IMR-90 (cell line): ENCODE measurements at regions not wholly inside any gene's neighbourhood (a gene's known extent, or its start where the extent isn't known, plus 50 kb on each side); places are given as distances from the start of the nearest gene placed in this dataset.

Experiments
- ATAC-seq: fragments of 200-7000 bp; cut with Tn5 transposase; 2 replicates; pipeline ENCODE4 v1.9.1; 2020; ENCODE audit warnings: low read depth, mild to moderate bottlenecking, moderate library complexity
- BruUV-seq: library from RNA; stranded (reverse); fragments of 400-500 nt; replicated peaks from 2 replicates; lab custom pipeline; 2021; lab: Mats Ljungman, UMichigan
- CTCF ChIA-PET: fragments of 300-600 bp; formaldehyde crosslinking; extraction: SDS; loops from one replicate; lab custom pipeline; 2021; ENCODE audit warnings: antibody characterized with exemption; lab: Yijun Ruan, JAX
- POLR2A ChIA-PET: fragments of 300-600 bp; sonication (Branson Sonifier 250); formaldehyde crosslinking; loops from one replicate; lab custom pipeline; 2022; ENCODE audit warnings: antibody characterized with exemption; ENCODE audit not compliant: unreplicated experiment; lab: Charles Lee
- DNase-seq: peaks from one replicate; pipeline ENCODE4 v3.0.0; 2013
- H2AFZ ChIP-seq: replicated peaks from 2 replicates; pipeline ENCODE3; 2013; ENCODE audit warnings: low read length, mild to moderate bottlenecking; ENCODE audit not compliant: poor library complexity
- H2AK5ac ChIP-seq: 2 replicates; pipeline ENCODE4 v1.6.1; 2013; ENCODE audit warnings: low read depth, low read length, inconsistent platforms
- H2AK9ac ChIP-seq: replicated peaks from 2 replicates; pipeline ENCODE3; 2013; ENCODE audit warnings: mild to moderate bottlenecking, low read depth, low read length, moderate library complexity; ENCODE audit not compliant: poor library complexity
- H2BK120ac ChIP-seq: 2 replicates; pipeline ENCODE4 v1.6.1; 2013; ENCODE audit warnings: low read depth, low read length, inconsistent platforms
- H2BK15ac ChIP-seq: 3 replicates; pipeline ENCODE4 v1.6.1; 2013; ENCODE audit warnings: low read depth, low read length, inconsistent platforms
- H2BK20ac ChIP-seq: 2 replicates; pipeline ENCODE4 v1.6.1; 2013; ENCODE audit warnings: low read depth, mild to moderate bottlenecking, inconsistent platforms, low read length, moderate library complexity
- H2BK5ac ChIP-seq: 2 replicates; pipeline ENCODE4 v1.6.1; 2013; ENCODE audit warnings: mild to moderate bottlenecking, low read depth, low read length, inconsistent platforms; ENCODE audit not compliant: poor library complexity, severe bottlenecking
- H3K14ac ChIP-seq: replicated peaks from 2 replicates; pipeline ENCODE4 v1.6.1; 2013; ENCODE audit warnings: low read depth, low read length, inconsistent platforms
- H3K18ac ChIP-seq: 2 replicates; pipeline ENCODE4 v1.6.1; 2013; ENCODE audit warnings: low read depth, low read length, control low read depth
- H3K23ac ChIP-seq: 2 replicates; pipeline ENCODE4 v1.6.1; 2013; ENCODE audit warnings: low read depth, low read length, inconsistent platforms
- H3K27ac ChIP-seq: 2 replicates; pipeline ENCODE4 v1.5.1; 2013; ENCODE audit warnings: mild to moderate bottlenecking, control low read depth, low read length; ENCODE audit not compliant: insufficient read depth
- H3K27me3 ChIP-seq: 2 replicates; pipeline ENCODE4 v1.6.1; 2013; ENCODE audit warnings: low read length; ENCODE audit not compliant: control insufficient read depth, insufficient read depth
- H3K36me3 ChIP-seq: 2 replicates; pipeline ENCODE4 v1.6.1; 2013; ENCODE audit warnings: low read length, mixed read lengths; ENCODE audit not compliant: control insufficient read depth, insufficient read depth
- H3K4ac ChIP-seq: 2 replicates; pipeline ENCODE4 v1.6.1; 2013; ENCODE audit warnings: low read depth, low read length, inconsistent platforms
- H3K4me1 ChIP-seq: 2 replicates; pipeline ENCODE4 v1.6.1; 2013; ENCODE audit warnings: low read length, mixed read lengths; ENCODE audit not compliant: control insufficient read depth, insufficient read depth
- H3K4me2 ChIP-seq: 2 replicates; pipeline ENCODE4 v1.6.1; 2013; ENCODE audit warnings: low read depth, mild to moderate bottlenecking, control low read depth, low read length, moderate library complexity
- H3K4me3 ChIP-seq: 2 replicates; pipeline ENCODE4 v1.5.1; 2013; ENCODE audit warnings: low read depth, mild to moderate bottlenecking, control low read depth, low read length, moderate library complexity; ENCODE audit not compliant: insufficient read depth
- H3K56ac ChIP-seq: 2 replicates; pipeline ENCODE4 v1.6.1; 2013; ENCODE audit warnings: low read length, inconsistent platforms; ENCODE audit not compliant: insufficient read depth; ENCODE audit errors: extremely low read depth
- H3K79me1 ChIP-seq, 2 experiments: 2 replicates each; pipeline ENCODE4 v1.6.1; 2013; ENCODE audit warnings: low read length in 2 of 2, inconsistent platforms in 1 of 2, low read depth in 1 of 2
- H3K9ac ChIP-seq: 2 replicates; pipeline ENCODE4 v1.6.1; 2013; ENCODE audit warnings: low read depth, low read length, control low read depth
- H3K9me1 ChIP-seq: 2 replicates; pipeline ENCODE4 v1.6.1; 2013; ENCODE audit warnings: low read length, inconsistent platforms; ENCODE audit not compliant: insufficient read depth
- H3K9me3 ChIP-seq: 2 replicates; pipeline ENCODE4 v1.6.1; 2013; ENCODE audit warnings: low read length; ENCODE audit not compliant: control insufficient read depth, insufficient read depth
- H4K20me1 ChIP-seq: 2 replicates; pipeline ENCODE4 v1.6.1; 2013; ENCODE audit warnings: low read length, inconsistent platforms; ENCODE audit not compliant: insufficient read depth
- H4K5ac ChIP-seq: 2 replicates; pipeline ENCODE4 v1.6.1; 2013; ENCODE audit warnings: mild to moderate bottlenecking, low read depth, low read length, control low read depth
- H4K8ac ChIP-seq, 2 experiments: 2 replicates each; pipeline ENCODE4 v1.6.1; 2013; ENCODE audit warnings: low read depth in 2 of 2, low read length in 2 of 2, control low read depth in 1 of 2, inconsistent platforms in 1 of 2
- H4K91ac ChIP-seq: 2 replicates; pipeline ENCODE4 v1.6.1; 2013; ENCODE audit warnings: low read depth, low read length, inconsistent platforms; ENCODE audit not compliant: insufficient read depth
- CEBPB ChIP-seq: IDR thresholded peaks from 2 replicates; pipeline ENCODE4 v1.6.1; 2012; ENCODE audit warnings: low read depth, low read length, improper control_type of control experiment
- MAFK ChIP-seq: IDR thresholded peaks from 2 replicates; pipeline ENCODE4 v1.6.1; 2012; ENCODE audit warnings: low read depth, low read length, improper control_type of control experiment
- MAZ ChIP-seq: IDR thresholded peaks from 2 replicates; pipeline ENCODE4 v1.6.1; 2012; ENCODE audit warnings: low read depth, mild to moderate bottlenecking, low read length, improper control_type of control experiment, moderate library complexity, borderline replicate concordance
- POLR2A ChIP-seq: IDR thresholded peaks from 2 replicates; pipeline ENCODE4 v1.6.1; 2012; ENCODE audit warnings: mild to moderate bottlenecking, low read depth, low read length
- SMC3 ChIP-seq: fragments of 150-350 bp; IDR thresholded peaks from 2 replicates; pipeline ENCODE4 v1.6.1; 2016; ENCODE audit warnings: low read depth, mild to moderate bottlenecking, antibody characterized with exemption, low read length, moderate library complexity
- WGBS, 2 experiments: methylation state at CpG; one replicate each; pipeline versions ENCODE4 v1.1.5 to v1.1.7; 2013; ENCODE audit warnings: missing lambda C conversion rate in 2 of 2; ENCODE audit not compliant: insufficient read length in 1 of 2; ENCODE audit errors: extremely low coverage in 2 of 2; 5-methylcytosine and 5-hydroxymethylcytosine counted together
- dilution Hi-C: fragments of 300-500 bp; cut with HindIII; formaldehyde crosslinking; loops from one replicate; pipeline ENCODE4 v1.14.3; 2018; ENCODE audit warnings: low sequenced_read_pairs; ENCODE audit not compliant: unreplicated experiment
- in situ Hi-C: fragments of 300-500 bp; cut with MboI; formaldehyde crosslinking; loops from 3 replicates; pipeline ENCODE4 v1.14.3; 2019; ENCODE audit warnings: low sequenced_read_pairs, inconsistent platforms, mixed read lengths
- intact Hi-C: fragments of 100-400 bp; cut with micrococcal nuclease; formaldehyde crosslinking; loops from 2 replicates; pipeline ENCODE4 v1.10.0; 2022

GRCh38 chr12:17593715-17594406 lies 496.1 kb downstream of the RERGL start:
- Histone ChIP-seq H3K14ac (no peak overlapping the region), H3K23ac (no peak overlapping the region), H2BK120ac (no peak overlapping the region), H3K4me2 (no peak overlapping the region), H3K4me1 (no peaks in the 10 kb centered on the region), H3K9me1 (no peaks in the 10 kb centered on the region), H2AFZ (no peak overlapping the region), H3K27me3 (no peaks in the 10 kb centered on the region), H3K4me3 (no peak overlapping the region), H2BK5ac (no peak overlapping the region), H2BK20ac (no peak overlapping the region), H3K4ac (no peak overlapping the region), H2BK15ac (no peak overlapping the region), H3K36me3 (no peaks in the 10 kb centered on the region), H3K9ac (no peak overlapping the region), H4K5ac (no peak overlapping the region), H3K56ac (no peak overlapping the region), H2AK5ac (no peak overlapping the region), H3K9me3 (no peaks in the 10 kb centered on the region; the same call in 1 of the 2 replicates), H4K20me1 (no peaks in the 10 kb centered on the region), H2AK9ac (no peak overlapping the region), H3K18ac (no peak overlapping the region), H4K8ac (no peak overlapping the region), H3K79me1 (no peaks in the 10 kb centered on the region), H4K91ac (no peak overlapping the region), H3K27ac (no peak overlapping the region)
- in situ Hi-C loops (no loop called here), dilution Hi-C loops (no loop called here), intact Hi-C loops (no loop called here)
- ChIA-PET CTCF (no interaction called here), POLR2A (no interaction called here)
- no TSS peak for BruUV-seq
- DNase-seq (no peak), ATAC-seq (no peak)
- WGBS, 2 experiments = no CpG with 5 or more reads among the region's 2 CpGs
- TF ChIP-seq SMC3 (no peak), MAZ (no peak), CEBPB (peak; percentile 64), POLR2A (no peak), MAFK (no peak)
